CD14-positive monocyte (primary cell): ENCODE measurements at regions not wholly inside any gene's neighbourhood (a gene's known extent, or its start where the extent isn't known, plus 50 kb on each side); places are given as distances from the start of the nearest gene placed in this dataset.

ENCODE experiments used
- DNase-seq, 3 donors: peaks; one replicate each; pipeline ENCODE4 v3.0.0-alpha.2; 2011 to 2022
- H2AFZ ChIP-seq: 2 replicates; pipeline ENCODE4 v1.6.0; 2012; ENCODE audit warnings: mild to moderate bottlenecking, low read depth, low read length, inconsistent platforms; ENCODE audit not compliant: insufficient read depth, poor library complexity, severe bottlenecking
- H3K27ac ChIP-seq, 2 donors: 1 replicate in 1 of 2; 2 replicates in 1 of 2; pipeline ENCODE4 v1.5.1; 2012 to 2013; ENCODE audit warnings: low read length in 2 of 2, control low read depth in 1 of 2, inconsistent platforms in 1 of 2, low read depth in 1 of 2, mild to moderate bottlenecking in 1 of 2
- H3K27me3 ChIP-seq, 2 donors: one replicate each; pipeline versions ENCODE4 v1.6.0 to v1.6.1; 2011 to 2013; ENCODE audit warnings: low read length in 2 of 2; ENCODE audit not compliant: control insufficient read depth in 2 of 2, insufficient read depth in 2 of 2
- H3K36me3 ChIP-seq, 2 donors: replicated peaks in 1 of 2; 1 replicate in 1 of 2; 2 replicates in 1 of 2; pipeline versions ENCODE4 v1.5.1 to v1.6.1; 2012 to 2013; ENCODE audit warnings: low read length in 2 of 2, control low read depth in 1 of 2, inconsistent platforms in 1 of 2, mild to moderate bottlenecking in 1 of 2; ENCODE audit not compliant: insufficient read depth in 2 of 2, control insufficient read depth in 1 of 2
- H3K4me1 ChIP-seq, 2 donors: 1 replicate in 1 of 2; 2 replicates in 1 of 2; pipeline versions ENCODE4 v1.5.1 to v1.6.1; 2012 to 2013; ENCODE audit warnings: low read length in 2 of 2, control low read depth in 1 of 2, inconsistent platforms in 1 of 2, mild to moderate bottlenecking in 1 of 2, moderate library complexity in 1 of 2; ENCODE audit not compliant: insufficient read depth in 2 of 2, control insufficient read depth in 1 of 2
- H3K4me2 ChIP-seq: replicated peaks from 2 replicates; pipeline ENCODE3; 2012; ENCODE audit warnings: low read length, moderate library complexity, mild to moderate bottlenecking; ENCODE audit not compliant: poor library complexity, severe bottlenecking; ENCODE audit errors: extremely low read depth
- H3K4me3 ChIP-seq, 3 experiments: fragments of 200-600 bp in 1 of 3; sonication (generic) in 1 of 3; replicated peaks in 1 of 3; 1 replicate in 2 of 3; 2 replicates in 1 of 3; pipeline ENCODE4 v1.5.1; 2011 to 2013; ENCODE audit warnings: low read length in 3 of 3, mild to moderate bottlenecking in 3 of 3, control low read depth in 2 of 3, low read depth in 2 of 3, inconsistent platforms in 1 of 3, moderate library complexity in 1 of 3
- H3K79me2 ChIP-seq: 2 replicates; pipeline ENCODE4 v1.6.0; 2012; ENCODE audit warnings: mild to moderate bottlenecking, control low read depth, inconsistent platforms, low read length, moderate library complexity; ENCODE audit not compliant: insufficient read depth
- H3K9ac ChIP-seq: 2 replicates; pipeline ENCODE4 v1.6.0; 2017; ENCODE audit warnings: low read length, mild to moderate bottlenecking; ENCODE audit not compliant: insufficient read depth, poor library complexity, severe bottlenecking
- H3K9me3 ChIP-seq, 2 donors: replicated peaks in 1 of 2; 1 replicate in 1 of 2; 2 replicates in 1 of 2; pipeline versions ENCODE4 v1.5.1 to v1.6.1; 2012 to 2013; ENCODE audit warnings: low read length in 2 of 2, control low read depth in 1 of 2; ENCODE audit not compliant: control insufficient read depth in 1 of 2, insufficient read depth in 1 of 2
- H4K20me1 ChIP-seq: 2 replicates; pipeline ENCODE4 v1.6.0; 2012; ENCODE audit warnings: mild to moderate bottlenecking, low read length, control low read depth, moderate library complexity; ENCODE audit not compliant: insufficient read depth
- H3K27ac Mint-ChIP-seq, 7 donors: one replicate each; pipeline ENCODE4 v1.8.0; 2020; ENCODE audit warnings: mild to moderate bottlenecking in 7 of 7, mixed read lengths in 7 of 7, moderate library complexity in 6 of 7, inconsistent platforms in 2 of 7
- H3K27me3 Mint-ChIP-seq, 3 donors: one replicate each; pipeline ENCODE4 v1.8.0; 2021 to 2022; ENCODE audit warnings: low read depth in 3 of 3, mild to moderate bottlenecking in 3 of 3, mixed read lengths in 3 of 3, moderate library complexity in 3 of 3, inconsistent platforms in 1 of 3
- H3K36me3 Mint-ChIP-seq, 2 donors: one replicate each; pipeline ENCODE4 v1.8.0; 2020; ENCODE audit warnings: mixed read lengths in 2 of 2, inconsistent platforms in 1 of 2, mild to moderate bottlenecking in 1 of 2
- H3K4me1 Mint-ChIP-seq: one replicate; pipeline ENCODE4 v1.8.0; 2020; ENCODE audit warnings: mild to moderate bottlenecking, mixed read lengths
- H3K4me3 Mint-ChIP-seq, 2 donors: one replicate each; pipeline ENCODE4 v1.8.0; 2020; ENCODE audit warnings: mild to moderate bottlenecking in 2 of 2, mixed read lengths in 2 of 2, moderate library complexity in 1 of 2
- H3K9me3 Mint-ChIP-seq, 7 donors: one replicate each; pipeline ENCODE4 v1.8.0; 2020 to 2022; ENCODE audit warnings: mixed read lengths in 7 of 7, mild to moderate bottlenecking in 6 of 7, moderate library complexity in 6 of 7, inconsistent platforms in 2 of 7
- WGBS: methylation state at CpG from one replicate; pipeline ENCODE4 v1.1.5; 2013; ENCODE audit warnings: missing lambda C conversion rate; ENCODE audit not compliant: insufficient coverage; 5-methylcytosine and 5-hydroxymethylcytosine counted together
- intact Hi-C, 2 donors: fragments of 100-400 bp; cut with micrococcal nuclease; formaldehyde crosslinking; loops; one replicate each; pipeline versions ENCODE4 v1.15.0 to v1.15.1; 2023
- TF ChIP-seq, protein P1 (sequence below): fragments of 200-600 bp; IDR thresholded peaks from one replicate; pipeline ENCODE4 v1.8.0; 2022; ENCODE audit warnings: antibody characterized with exemption, mild to moderate bottlenecking

DNA sequence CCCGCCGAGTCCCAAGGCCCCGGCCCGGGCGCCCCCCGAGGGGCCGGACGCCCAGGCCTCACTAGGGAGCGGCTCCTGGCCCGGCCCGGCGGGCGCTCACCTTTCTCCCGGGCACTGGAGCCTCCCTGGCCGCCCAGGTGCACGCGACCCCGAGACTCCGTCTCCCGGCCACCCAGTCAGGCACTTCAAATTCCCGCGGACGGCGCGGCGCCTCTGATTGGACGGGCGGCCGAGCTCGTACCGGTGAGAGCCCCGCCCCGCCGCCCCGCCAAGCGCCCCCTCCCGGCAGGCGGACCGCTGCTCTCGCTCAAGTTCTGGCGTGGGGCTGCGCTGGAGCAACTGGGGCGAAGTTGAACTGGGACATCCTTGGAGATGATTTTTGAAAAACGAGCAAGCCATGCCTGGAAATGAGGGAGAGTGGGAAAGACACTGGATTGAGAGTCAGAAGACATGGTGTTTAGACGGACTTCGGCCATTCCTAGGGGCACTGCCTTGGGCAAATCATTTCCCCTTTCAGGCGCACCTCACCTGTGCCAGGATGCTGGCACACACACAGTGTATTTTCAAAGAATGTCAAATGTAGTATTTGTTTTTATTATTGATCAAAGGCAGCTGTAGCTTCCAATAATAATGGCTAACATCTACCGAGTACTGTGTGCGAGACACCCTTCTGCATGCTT is 485.3 kb downstream of the UQCRFS1 start:
- no peak overlapping the region for H3K4me2 ChIP-seq
- intact Hi-C loops, result no loop called here
- no peak overlapping the region for H3K4me3 ChIP-seq
- H3K9ac ChIP-seq, result no peak overlapping the region
- peaks cover 12 to 17% of the 10 kb centered on the region in 2 donors for H3K27me3 ChIP-seq
- no peaks in the 10 kb centered on the region for H3K4me1 ChIP-seq
- peaks cover 2% of the 10 kb centered on the region for H3K4me1 Mint-ChIP-seq
- WGBS, result 5% methylated on average over 44 of the region's 49 CpGs
- H3K36me3 Mint-ChIP-seq, result no peaks in the 10 kb centered on the region
- H3K9me3 ChIP-seq, result peaks cover 0 to 7% of the 10 kb centered on the region in 2 donors
- no peak overlapping the region for H3K27ac Mint-ChIP-seq
- no peaks in the 10 kb centered on the region for H4K20me1 ChIP-seq
- no peak overlapping the region for H2AFZ ChIP-seq
- DNase-seq, result no peak
- H3K36me3 ChIP-seq, result no peaks in the 10 kb centered on the region
- H3K79me2 ChIP-seq, result no peaks in the 10 kb centered on the region
- H3K9me3 Mint-ChIP-seq, result peaks cover 0 to 15% (median 6%) of the 10 kb centered on the region in 7 donors
- H3K27ac ChIP-seq, result no peak overlapping the region
- H3K27me3 Mint-ChIP-seq, result peaks cover 31 to 41% (median 32%) of the 10 kb centered on the region in 3 donors
- TF ChIP-seq, protein P1, sequence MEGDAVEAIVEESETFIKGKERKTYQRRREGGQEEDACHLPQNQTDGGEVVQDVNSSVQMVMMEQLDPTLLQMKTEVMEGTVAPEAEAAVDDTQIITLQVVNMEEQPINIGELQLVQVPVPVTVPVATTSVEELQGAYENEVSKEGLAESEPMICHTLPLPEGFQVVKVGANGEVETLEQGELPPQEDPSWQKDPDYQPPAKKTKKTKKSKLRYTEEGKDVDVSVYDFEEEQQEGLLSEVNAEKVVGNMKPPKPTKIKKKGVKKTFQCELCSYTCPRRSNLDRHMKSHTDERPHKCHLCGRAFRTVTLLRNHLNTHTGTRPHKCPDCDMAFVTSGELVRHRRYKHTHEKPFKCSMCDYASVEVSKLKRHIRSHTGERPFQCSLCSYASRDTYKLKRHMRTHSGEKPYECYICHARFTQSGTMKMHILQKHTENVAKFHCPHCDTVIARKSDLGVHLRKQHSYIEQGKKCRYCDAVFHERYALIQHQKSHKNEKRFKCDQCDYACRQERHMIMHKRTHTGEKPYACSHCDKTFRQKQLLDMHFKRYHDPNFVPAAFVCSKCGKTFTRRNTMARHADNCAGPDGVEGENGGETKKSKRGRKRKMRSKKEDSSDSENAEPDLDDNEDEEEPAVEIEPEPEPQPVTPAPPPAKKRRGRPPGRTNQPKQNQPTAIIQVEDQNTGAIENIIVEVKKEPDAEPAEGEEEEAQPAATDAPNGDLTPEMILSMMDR, result peak; percentile 10
- H3K4me3 Mint-ChIP-seq, result peak overlapping the region; percentile 25 to 78

DNA sequence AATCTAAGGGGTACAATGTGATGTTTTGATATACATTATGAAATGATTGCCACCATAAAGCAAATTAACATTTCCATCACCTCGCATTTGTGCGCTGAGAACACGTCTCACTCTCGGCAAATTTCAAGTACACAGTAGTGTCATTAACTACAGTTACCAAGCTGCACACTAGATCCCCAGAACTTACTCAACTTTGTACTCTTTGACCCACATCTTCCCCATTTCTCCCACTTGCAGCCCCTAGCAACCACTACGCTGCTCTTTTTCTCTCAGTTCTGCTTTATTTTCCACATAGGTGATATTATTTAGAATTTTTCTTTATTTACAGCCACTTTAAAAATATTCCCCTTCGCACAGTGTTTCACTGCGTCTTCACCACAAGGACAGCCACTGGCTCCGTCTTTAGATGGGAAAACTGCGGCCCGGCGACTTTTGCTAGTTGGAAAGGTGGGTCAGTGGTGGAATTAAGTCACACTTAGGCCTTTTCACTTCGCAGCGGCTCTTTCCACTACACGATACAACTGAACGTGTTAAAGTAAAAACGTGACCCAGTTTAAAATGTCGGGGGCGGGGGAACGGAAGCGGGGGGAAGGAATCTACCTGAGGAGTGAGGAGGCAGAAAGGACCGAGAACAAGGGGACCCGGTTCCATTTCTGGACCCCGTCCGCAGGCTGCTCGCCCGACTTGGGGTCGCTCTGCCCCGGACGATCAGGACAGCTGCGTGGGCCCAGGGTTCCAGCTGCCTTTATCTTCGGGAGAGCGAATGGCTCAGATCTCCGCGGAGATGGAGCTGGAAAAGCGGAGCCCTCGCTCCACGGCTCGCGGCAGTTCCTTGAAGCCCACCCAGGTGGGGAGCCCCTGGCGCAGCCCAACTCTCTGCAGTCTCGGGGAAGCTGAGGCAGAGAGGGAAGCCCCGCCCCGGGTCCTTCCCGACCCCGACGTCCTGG is 486.1 kb downstream of the UQCRFS1 start:
- Mint-ChIP-seq H3K4me3 (peak overlapping the region in 1 of 2 donors; percentile 64), H3K27ac (peak overlapping the region in 1 of 7 donors; percentile 7), H3K9me3 (peaks cover 0 to 15% (median 4%) of the 10 kb centered on the region in 7 donors), H3K4me1 (peaks cover 2% of the 10 kb centered on the region), H3K27me3 (peaks cover 31 to 41% (median 32%) of the 10 kb centered on the region in 3 donors), H3K36me3 (no peaks in the 10 kb centered on the region)
- WGBS, result 18% methylated on average over 36 of the region's 46 CpGs
- Histone ChIP-seq H3K4me1 (no peaks in the 10 kb centered on the region), H3K4me2 (no peak overlapping the region), H3K27ac (no peak overlapping the region), H3K9ac (no peak overlapping the region), H3K79me2 (no peaks in the 10 kb centered on the region), H3K4me3 (no peak overlapping the region), H3K36me3 (no peaks in the 10 kb centered on the region), H4K20me1 (no peaks in the 10 kb centered on the region), H2AFZ (no peak overlapping the region), H3K27me3 (peaks cover 12 to 17% of the 10 kb centered on the region in 2 donors), H3K9me3 (peaks cover 0 to 7% of the 10 kb centered on the region in 2 donors)
- TF ChIP-seq, protein P1, result no peak
- no peak for DNase-seq
- intact Hi-C loops, result no loop called here
